CD4-positive, alpha-beta T cell treated with Interleukin-6 at 100 ng/mL for 8 hours (primary cell): ENCODE measurements at regions not wholly inside any gene's neighbourhood (a gene's known extent, or its start where the extent isn't known, plus 50 kb on each side); places are given as distances from the start of the nearest gene placed in this dataset.
"Not testable (repeated sequence)": the region's sequence is repeated elsewhere in the genome, so short reads cannot be mapped to it uniquely, and the experiment has no call there.

Source experiments
- DNase-seq: peaks from one replicate; pipeline ENCODE4 v3.0.0-alpha.2; 2020; ENCODE audit warnings: mixed read lengths, low spot score

DNA sequence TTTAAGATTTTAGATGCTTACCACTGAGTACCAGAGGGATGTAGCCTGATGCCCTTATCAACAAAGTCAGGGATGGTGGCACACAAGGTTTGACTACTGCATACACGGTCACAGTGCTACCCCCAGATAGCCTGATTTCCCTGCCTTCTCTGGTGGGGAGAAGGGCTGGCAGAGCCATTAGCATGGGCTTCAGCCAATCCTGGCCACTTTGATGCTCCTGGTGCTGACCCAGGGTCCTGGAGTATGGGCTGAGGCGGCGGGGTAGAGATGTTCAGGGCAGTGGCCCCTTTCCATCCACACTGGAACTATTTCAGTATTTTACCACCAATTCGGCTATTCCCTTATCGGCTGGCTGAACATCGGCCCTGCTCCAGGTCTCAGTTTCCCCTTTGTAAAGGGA lies 83.2 kb downstream of the POTEB3 start:
- not testable (repeated sequence) for DNase-seq

GRCh38 chr15:21355944-21356343 lies 84.4 kb downstream of the POTEB3 start:
- not testable (repeated sequence) for DNase-seq

DNA sequence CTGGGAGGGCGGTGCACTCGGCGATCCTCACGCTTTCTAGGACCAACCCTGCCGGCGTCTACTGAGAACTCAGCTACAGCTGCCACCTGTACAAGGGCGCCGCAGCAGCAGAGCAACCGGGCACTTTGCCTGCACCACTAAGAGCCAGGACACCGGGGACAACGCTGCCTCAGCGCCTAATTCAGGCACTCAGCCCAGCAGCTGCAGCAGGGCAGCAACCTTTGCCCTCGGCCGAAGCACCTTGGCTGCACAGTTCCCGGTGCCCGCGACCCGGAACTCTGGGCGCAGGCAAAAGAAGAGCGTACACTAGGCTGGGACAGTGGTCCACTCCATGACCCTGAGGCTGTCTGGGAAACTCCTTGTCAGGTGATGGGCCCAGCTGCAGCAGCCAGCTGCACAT lies 85.7 kb downstream of the POTEB3 start:
- not testable (repeated sequence) for DNase-seq

GRCh38 chr15:21352670-21353318 lies 87.5 kb downstream of the POTEB3 start:
- DNase-seq: not testable (repeated sequence)

- DNase-seq: peak; percentile 0
Observed at GRCh38 chr15:21344960-21345359, 95.3 kb downstream of the POTEB3 start.

DNA sequence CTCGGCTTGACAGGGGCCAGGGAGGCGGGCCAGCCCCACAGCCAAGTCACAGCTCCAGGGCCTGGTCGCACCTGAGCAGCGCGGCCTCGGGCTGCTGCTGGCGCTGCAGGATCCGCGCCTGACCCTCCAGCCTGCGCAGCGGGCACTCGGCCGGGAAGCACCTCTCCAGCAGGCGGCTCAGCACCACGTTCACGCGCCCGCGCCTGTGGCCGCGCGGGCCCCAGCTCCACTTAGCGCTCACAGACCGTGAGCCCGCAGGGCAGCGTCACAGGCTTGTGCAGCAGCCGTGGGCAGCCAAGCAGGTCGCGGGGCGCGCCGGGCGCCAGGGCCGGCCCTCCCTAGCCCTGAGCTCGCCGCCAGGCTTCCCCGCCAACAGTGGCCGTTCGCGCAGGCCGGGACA lies 95.8 kb downstream of the POTEB3 start:
- DNase-seq: not testable (repeated sequence)

GRCh38 chr15:21337028-21337427 lies 103.3 kb downstream of the POTEB3 start:
- not testable (repeated sequence) for DNase-seq

DNA sequence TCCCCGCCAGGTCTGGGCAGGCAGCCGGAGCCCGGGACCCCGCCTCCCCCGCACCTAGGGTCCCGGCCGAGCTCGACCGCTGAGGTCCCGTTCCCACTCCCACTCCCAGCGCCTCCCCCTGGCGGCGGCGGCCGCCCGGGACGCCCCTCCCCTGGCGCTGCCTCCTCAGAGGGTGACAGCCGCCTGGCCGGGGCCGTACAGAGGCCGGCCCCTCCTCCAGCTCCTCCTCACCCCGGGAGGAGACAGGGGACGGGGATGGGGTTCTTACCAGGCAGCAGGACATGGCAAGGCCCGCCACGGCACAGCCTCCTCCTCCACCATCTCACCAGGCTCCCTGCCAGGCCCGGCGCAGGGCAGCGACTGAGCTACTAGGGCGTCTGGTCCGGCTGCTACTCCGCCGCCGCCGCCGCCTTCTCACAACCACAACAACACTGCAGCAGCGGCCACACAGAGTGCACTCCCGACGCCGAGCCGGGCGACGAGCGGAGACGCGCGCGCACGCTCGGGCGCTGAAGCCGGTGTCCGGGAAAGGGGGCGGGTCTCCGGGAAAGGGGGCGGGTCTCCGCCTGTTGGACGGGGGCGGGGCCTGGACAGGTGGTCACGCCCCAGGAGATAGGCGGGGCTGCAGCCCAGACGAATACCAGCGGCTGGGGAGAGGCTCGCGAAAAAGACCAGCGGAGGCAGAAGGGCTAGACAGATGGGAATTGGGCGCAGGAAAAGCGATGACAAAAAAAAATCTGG lies 115.4 kb downstream of the POTEB3 start:
- not testable (repeated sequence) for DNase-seq

DNA sequence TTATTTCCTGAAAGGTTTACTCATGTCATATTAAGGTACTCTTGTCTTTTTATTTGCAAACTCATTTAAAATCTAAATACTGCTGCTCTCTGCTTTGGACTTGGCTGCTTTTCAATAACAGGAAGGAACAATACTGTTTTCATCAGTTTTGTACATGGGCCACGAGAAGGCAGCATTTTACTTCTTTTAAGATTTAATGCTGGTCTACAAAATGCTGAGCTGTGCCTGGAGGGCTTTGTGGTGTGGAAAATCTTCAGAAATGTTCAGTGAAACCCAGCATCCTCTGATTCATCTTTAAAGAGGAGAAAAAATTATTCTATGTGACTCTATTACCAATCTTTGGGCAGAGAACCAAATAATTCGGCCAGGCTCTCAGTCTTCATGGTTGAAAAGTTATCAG lies 155.9 kb downstream of the POTEB3 start:
- DNase-seq: not testable (repeated sequence)

- not testable (repeated sequence) for DNase-seq
Observed at GRCh38 chr15:21283210-21283609, 157.1 kb downstream of the POTEB3 start.

GRCh38 chr15:21280272-21280671 lies 160.0 kb downstream of the POTEB3 start:
- DNase-seq: not testable (repeated sequence)

- not testable (repeated sequence) for DNase-seq
Observed at GRCh38 chr15:21272176-21272982, 167.9 kb downstream of the POTEB3 start.

DNA sequence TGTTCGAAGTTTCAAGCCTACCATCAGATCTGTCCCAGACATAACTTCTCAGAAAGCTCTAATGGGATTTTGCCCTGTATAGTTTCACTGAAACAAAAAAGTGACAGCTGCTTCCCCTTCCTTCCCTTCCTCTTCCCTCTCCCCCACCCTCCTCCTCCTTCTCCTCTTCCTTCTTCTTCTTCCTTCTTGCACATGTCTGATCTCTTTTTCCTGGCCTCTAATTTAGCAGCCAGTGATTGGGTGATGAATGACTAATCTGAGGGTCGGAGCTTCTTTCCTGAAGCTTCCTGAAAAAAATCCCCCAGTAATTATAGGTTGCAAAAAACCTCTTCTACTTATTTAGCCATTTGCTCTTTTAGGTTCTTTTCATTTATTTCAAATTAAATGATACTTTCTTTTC lies 168.7 kb downstream of the POTEB3 start:
- DNase-seq: no peak

DNA sequence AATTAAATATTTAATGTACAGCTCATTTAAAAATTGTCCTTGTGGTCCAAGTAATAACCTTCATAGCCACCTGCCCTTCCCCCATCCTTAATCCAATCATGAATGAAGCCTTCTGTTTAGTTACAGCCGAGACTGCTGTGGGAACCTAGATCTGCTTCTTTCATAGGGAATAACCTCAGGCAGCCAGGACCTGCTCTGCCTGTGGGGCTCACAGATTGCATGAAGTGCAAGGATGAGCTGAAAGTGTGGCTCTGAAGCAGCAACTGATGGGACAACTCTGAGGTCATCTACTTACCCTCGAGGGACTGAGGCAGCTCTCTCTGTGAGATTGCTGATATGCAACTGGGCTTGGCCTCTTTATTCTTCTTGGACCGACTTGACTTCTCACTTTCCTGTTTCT lies 169.8 kb downstream of the POTEB3 start:
- DNase-seq: no peak

DNA sequence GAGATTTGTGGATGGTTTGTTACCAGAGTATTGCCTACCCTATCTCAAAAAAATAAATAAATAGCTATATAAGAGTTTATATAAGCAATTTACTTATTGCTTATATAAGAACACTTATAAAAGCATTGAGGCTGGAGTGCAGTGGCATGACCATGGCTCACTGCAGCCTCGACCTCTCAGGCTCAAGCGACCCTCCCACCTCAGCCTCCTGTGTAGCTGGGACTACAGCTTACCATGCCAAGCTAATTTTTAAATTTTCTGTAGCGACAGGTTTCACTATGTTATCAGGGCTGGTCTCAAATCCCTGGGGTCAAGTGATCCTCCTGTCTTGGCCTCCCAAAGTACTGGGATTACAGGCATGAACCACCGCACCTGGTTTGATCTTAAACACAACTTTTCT lies 170.6 kb downstream of the POTEB3 start:
- not testable (repeated sequence) for DNase-seq

DNA sequence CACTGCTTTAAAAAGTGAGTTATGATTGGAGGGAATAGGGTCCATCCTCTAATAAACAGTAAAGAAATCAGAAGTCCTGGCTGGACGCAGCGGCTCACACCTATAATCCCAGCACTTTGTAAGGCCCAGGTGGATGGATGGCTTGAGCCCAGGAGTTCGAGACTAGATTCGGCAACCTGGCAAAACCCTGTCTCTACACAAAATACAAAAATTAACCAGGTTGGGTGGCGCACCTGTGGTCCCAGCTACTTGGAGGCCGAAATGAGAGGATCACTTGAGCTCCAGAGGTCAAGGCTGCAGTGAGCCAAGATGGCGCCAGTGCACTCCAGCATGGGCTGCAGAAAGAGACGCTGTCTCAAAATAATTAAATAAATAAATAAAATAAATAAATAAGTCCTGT lies 171.2 kb downstream of the POTEB3 start:
- no peak for DNase-seq

- DNase-seq: no peak
Observed at GRCh38 chr15:21268436-21268940, 171.8 kb downstream of the POTEB3 start.

DNA sequence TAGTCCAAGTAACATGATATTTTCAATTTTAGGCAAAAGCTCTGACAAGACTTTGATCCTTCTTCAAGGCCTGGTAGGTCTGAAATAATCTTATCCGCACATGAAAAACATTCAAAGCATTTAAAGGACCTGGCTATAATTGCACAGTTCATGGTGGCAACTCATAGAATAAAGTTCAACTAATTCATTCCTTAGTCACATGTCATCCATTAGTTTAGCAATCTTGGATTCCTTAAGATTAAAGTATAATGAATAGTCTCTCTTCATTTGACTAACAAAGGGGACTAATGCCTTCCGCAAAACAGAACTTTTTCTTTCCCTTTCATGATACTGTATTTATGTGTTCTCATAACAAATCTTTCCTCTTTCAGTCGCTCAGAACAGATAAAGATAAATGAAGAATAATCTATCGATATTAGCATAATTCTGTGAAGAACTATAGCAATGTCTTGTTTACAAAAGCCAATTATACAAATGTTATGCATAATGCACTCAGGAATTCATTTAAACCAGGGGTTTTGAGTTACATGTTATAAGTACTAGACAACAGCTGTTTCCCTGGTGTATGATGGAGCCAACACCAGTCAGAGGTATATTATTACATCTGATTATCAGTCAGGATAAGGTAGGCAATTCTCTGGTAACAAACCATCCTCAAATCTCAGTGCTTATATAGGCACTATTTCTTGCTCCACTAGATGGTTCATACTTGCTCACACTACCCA lies 172.5 kb downstream of the POTEB3 start:
- no peak for DNase-seq

DNA sequence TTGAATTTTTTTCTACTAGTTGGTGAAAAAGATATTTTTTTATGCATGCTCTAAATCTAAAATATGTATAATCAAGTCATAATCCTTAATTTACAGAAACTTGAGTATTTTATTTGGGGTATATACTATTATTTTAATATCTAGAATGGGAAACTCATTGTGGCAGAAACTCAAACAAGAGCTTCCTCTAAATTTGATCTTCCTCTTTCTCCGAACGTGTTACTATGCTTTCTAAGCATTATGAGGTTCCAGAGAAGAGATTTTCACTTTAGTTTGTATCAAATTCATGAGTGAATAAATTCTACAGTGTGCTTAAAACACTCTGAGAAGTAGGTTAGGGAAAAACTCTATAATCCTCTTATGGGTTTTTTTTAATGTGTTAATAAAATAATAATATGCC lies 173.1 kb downstream of the POTEB3 start:
- DNase-seq: no peak

GRCh38 chr15:21265628-21266027 lies 174.7 kb downstream of the POTEB3 start:
- not testable (repeated sequence) for DNase-seq

- DNase-seq: no peak
Observed at GRCh38 chr15:21262851-21263425, 177.4 kb downstream of the POTEB3 start.
